GM20000 (cell line): ENCODE measurements at regions not wholly inside any gene's neighbourhood (a gene's known extent, or its start where the extent isn't known, plus 50 kb on each side); places are given as distances from the start of the nearest gene placed in this dataset.

ENCODE experiments used
- DNase-seq: peaks from one replicate; pipeline ENCODE4 v3.0.0; 2012; ENCODE audit warnings: low spot score
- TF ChIP-seq, protein P1 (sequence below): IDR thresholded peaks from 2 replicates; pipeline ENCODE4 v1.5.1; 2012; ENCODE audit warnings: mild to moderate bottlenecking, control low read depth; ENCODE audit errors: extremely low read depth, missing control alignments

DNA sequence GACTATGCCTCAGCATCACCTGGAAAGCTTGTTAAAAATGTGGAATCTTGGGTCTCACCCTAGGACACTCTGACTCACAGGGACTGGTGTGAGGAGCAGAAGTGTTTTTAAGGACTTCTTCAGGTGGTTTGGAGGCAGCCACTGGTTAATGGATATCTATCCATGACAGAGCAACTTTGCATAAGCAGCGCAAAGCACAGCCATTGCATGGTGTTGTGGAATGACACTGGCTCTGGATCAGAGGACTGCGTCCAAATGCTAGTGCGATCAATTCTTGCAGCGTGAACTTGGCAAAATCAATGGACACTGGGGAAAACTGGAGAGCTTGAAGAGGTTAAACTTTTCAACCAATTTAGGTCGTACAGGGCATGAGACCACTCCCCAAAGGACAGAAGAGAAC is 116.8 kb upstream of the FAM78B start:
- TF ChIP-seq, protein P1, sequence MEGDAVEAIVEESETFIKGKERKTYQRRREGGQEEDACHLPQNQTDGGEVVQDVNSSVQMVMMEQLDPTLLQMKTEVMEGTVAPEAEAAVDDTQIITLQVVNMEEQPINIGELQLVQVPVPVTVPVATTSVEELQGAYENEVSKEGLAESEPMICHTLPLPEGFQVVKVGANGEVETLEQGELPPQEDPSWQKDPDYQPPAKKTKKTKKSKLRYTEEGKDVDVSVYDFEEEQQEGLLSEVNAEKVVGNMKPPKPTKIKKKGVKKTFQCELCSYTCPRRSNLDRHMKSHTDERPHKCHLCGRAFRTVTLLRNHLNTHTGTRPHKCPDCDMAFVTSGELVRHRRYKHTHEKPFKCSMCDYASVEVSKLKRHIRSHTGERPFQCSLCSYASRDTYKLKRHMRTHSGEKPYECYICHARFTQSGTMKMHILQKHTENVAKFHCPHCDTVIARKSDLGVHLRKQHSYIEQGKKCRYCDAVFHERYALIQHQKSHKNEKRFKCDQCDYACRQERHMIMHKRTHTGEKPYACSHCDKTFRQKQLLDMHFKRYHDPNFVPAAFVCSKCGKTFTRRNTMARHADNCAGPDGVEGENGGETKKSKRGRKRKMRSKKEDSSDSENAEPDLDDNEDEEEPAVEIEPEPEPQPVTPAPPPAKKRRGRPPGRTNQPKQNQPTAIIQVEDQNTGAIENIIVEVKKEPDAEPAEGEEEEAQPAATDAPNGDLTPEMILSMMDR, result no peak
- DNase-seq, result no peak

DNA sequence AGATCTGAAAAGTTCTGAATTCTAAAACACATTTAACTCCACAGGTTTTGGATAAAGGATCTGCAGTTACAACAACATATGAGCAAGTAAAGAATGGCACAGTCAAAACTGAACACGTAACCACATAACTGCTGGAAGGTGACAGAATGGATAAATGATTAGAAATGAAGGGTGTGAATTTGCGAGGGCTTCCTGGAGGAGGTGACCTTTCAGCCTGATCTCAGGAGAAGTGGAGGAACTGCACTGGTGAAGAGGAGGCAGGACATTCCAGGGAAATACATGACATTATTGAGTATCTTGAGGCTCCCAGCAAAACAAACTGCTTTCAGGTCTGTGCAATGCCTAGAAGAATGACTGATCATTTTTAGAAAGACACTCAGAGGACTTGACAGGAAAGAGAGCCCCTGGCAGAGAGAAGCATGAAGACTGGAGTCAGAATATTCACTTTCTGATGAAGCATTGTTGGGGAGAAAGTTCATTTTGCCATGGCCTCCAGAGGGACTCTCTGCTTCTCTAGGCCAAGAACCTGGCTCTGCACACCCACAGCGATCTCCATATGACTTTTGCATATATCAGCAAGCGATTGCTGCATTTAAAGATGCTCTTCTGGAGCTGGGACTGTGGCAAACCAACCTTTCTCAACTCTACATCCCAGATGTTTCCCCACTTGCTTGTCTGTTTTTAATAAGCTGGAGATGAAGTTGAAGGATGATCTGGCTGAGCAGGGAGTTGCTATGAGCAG is 122.7 kb upstream of the FAM78B start:
- TF ChIP-seq, protein P1, result no peak
- DNase-seq, result no peak

GRCh38 chr1:166295656-166296055 is 128.9 kb upstream of the FAM78B start:
- DNase-seq, result no peak
- TF ChIP-seq, protein P1, result no peak

- no peak for DNase-seq
Observed at GRCh38 chr1:166297993-166298392, 131.2 kb upstream of the FAM78B start.

GRCh38 chr1:166300767-166301166 is 134.0 kb upstream of the FAM78B start:
- TF ChIP-seq, protein P1, result no peak
- no peak for DNase-seq

More at GRCh38 chr1:166297993-166298392, 131.2 kb upstream of the FAM78B start:
- TF ChIP-seq, protein P1, result no peak

GRCh38 chr1:166302989-166303758 is 136.4 kb upstream of the FAM78B start:
- DNase-seq, result no peak
- TF ChIP-seq, protein P1, result no peak

GRCh38 chr1:166304131-166304530 is 137.3 kb upstream of the FAM78B start:
- TF ChIP-seq, protein P1, result no peak
- no peak for DNase-seq
